K562 (cell line): ENCODE measurements at regions not wholly inside any gene's neighbourhood (a gene's known extent, or its start where the extent isn't known, plus 50 kb on each side); places are given as distances from the start of the nearest gene placed in this dataset.

ENCODE experiments used
- ATAC-seq: fragments of 200-7000 bp; cut with Tn5 transposase; 3 replicates; pipeline ENCODE4 v1.9.1; 2020; ENCODE audit warnings: moderate library complexity
- BruUV-seq: library from RNA; stranded (reverse); fragments of 400-500 nt; replicated peaks from 2 replicates; lab custom pipeline; 2021; lab: Mats Ljungman, UMichigan
- CTCF ChIA-PET: fragments of 300-600 bp; formaldehyde crosslinking; extraction: SDS; loops from one replicate; lab custom pipeline; 2021; ENCODE audit warnings: low intra/inter-chr PET ratio; lab: Yijun Ruan, JAX
- POLR2A ChIA-PET: fragments of 300-600, 350-650 bp; sonication (Branson Sonifier 250); formaldehyde crosslinking; extraction: SDS; loops from one replicate; lab custom pipeline; 2021; ENCODE audit warnings: antibody characterized with exemption, inconsistent platforms; lab: Yijun Ruan, JAX
- DNase-seq, 4 experiments: peaks; one replicate each; pipeline versions ENCODE4 v3.0.0 to v3.0.0-alpha.2; 2011 to 2018; ENCODE audit warnings: low spot score in 3 of 4, mixed read lengths in 3 of 4; ENCODE audit errors: extremely low read depth in 1 of 4
- FAIRE-seq: peaks from 2 replicates; lab custom pipeline; 2011; peaks lifted over from hg19 to GRCh38; lab: Jason Lieb, UNC
- H2AFZ ChIP-seq: 2 replicates; pipeline ENCODE4 v1.6.0; 2011; ENCODE audit warnings: low read depth, low read length, control low read depth, inconsistent platforms
- H3K27ac ChIP-seq: fragments of 200-600 bp; 3 replicates; pipeline ENCODE4 v1.8.0; 2011; ENCODE audit warnings: low read depth, mild to moderate bottlenecking, control low read depth, inconsistent platforms, low read length, moderate library complexity, mixed read lengths; ENCODE audit errors: extremely low read depth
- H3K27me3 ChIP-seq, 2 experiments: fragments of 300-600 bp in 1 of 2; 2 replicates in 1 of 2; 3 replicates in 1 of 2; pipeline versions ENCODE4 v1.6.0 to v1.8.0; 2011; ENCODE audit warnings: inconsistent platforms in 2 of 2, low read length in 2 of 2, mild to moderate bottlenecking in 1 of 2, mixed read lengths in 1 of 2, moderate library complexity in 1 of 2; ENCODE audit not compliant: control insufficient read depth in 2 of 2, insufficient read depth in 2 of 2
- H3K36me3 ChIP-seq: fragments of 300-600 bp; 3 replicates; pipeline ENCODE4 v1.8.0; 2011; ENCODE audit warnings: mild to moderate bottlenecking, low read length, inconsistent platforms; ENCODE audit not compliant: control insufficient read depth, insufficient read depth
- H3K4me1 ChIP-seq, 2 experiments: fragments of 200-600 bp in 1 of 2; replicated peaks in 1 of 2; 2 replicates in 1 of 2; 3 replicates in 1 of 2; pipeline versions ENCODE4 v1.5.1 to v1.8.0; 2011; ENCODE audit warnings: inconsistent platforms in 2 of 2, low read length in 2 of 2, mild to moderate bottlenecking in 1 of 2, mixed read lengths in 1 of 2, moderate library complexity in 1 of 2; ENCODE audit not compliant: control insufficient read depth in 2 of 2, insufficient read depth in 2 of 2
- H3K4me2 ChIP-seq: 2 replicates; pipeline ENCODE4 v1.6.1; 2011; ENCODE audit warnings: low read length, control low read depth, inconsistent platforms, mixed read lengths; ENCODE audit not compliant: insufficient read depth
- H3K4me3 ChIP-seq: fragments of 200-600 bp; sonication (generic), shearing (Covaris generic); 2 replicates; pipeline ENCODE4 v1.5.1; 2016; ENCODE audit warnings: control low read depth, inconsistent platforms
- H3K79me2 ChIP-seq: fragments of 200-600 bp; 3 replicates; pipeline ENCODE4 v1.8.0; 2011; ENCODE audit warnings: low read length, inconsistent platforms; ENCODE audit not compliant: control insufficient read depth, insufficient read depth
- H3K9ac ChIP-seq, 2 experiments: 2 replicates each; pipeline versions ENCODE4 v1.6.0 to v1.6.1; 2011; ENCODE audit warnings: low read depth in 2 of 2, low read length in 2 of 2, control low read depth in 1 of 2, inconsistent platforms in 1 of 2, mild to moderate bottlenecking in 1 of 2, mixed read lengths in 1 of 2; ENCODE audit not compliant: insufficient read depth in 1 of 2
- H3K9me1 ChIP-seq: one replicate; pipeline ENCODE4 v1.6.0; 2011; ENCODE audit warnings: inconsistent platforms, mild to moderate bottlenecking, low read length, moderate library complexity; ENCODE audit not compliant: control insufficient read depth, insufficient read depth
- H3K9me3 ChIP-seq: replicated peaks from 2 replicates; pipeline ENCODE4 v1.5.1; 2011; ENCODE audit warnings: low read depth, low read length, inconsistent platforms; ENCODE audit not compliant: control insufficient read depth, insufficient read depth
- H4K20me1 ChIP-seq: replicated peaks from 2 replicates; pipeline ENCODE4 v1.6.1; 2011; ENCODE audit warnings: low read length, inconsistent platforms, mixed read lengths; ENCODE audit not compliant: control insufficient read depth, insufficient read depth
- CBX2 ChIP-seq: fragments of 200-600 bp; sonication (generic); IDR thresholded peaks from one replicate; pipeline ENCODE4 v1.6.1; 2012; ENCODE audit warnings: mild to moderate bottlenecking, low read length, inconsistent platforms; ENCODE audit not compliant: insufficient read depth, poor library complexity, severe bottlenecking
- CEBPG ChIP-seq, 3 experiments: fragments of 200-800 bp in 1 of 3; sonication (Bioruptor generic) in 1 of 3; sonication (generic) in 1 of 3; formaldehyde crosslinking in 1 of 3; IDR thresholded peaks in 2 of 3; conservative IDR thresholded peaks in 1 of 3; 2 replicates each; pipeline versions ENCODE4 v1.6.1 to v1.8.0; 2016 to 2022; ENCODE audit warnings: missing compliant biosample characterization in 2 of 3, missing genetic modification characterization in 2 of 3, mild to moderate bottlenecking in 1 of 3, missing genetic modification reagents in 1 of 3
- ELF4 ChIP-seq: fragments of 450-650 bp; formaldehyde crosslinking; IDR thresholded peaks from 2 replicates; pipeline ENCODE4 v1.4.0; 2022; ENCODE audit warnings: missing genetic modification characterization
- MEIS2 ChIP-seq: fragments of 450-650 bp; IDR thresholded peaks from 2 replicates; pipeline ENCODE4 v1.6.1; 2014; ENCODE audit warnings: mild to moderate bottlenecking; ENCODE audit not compliant: partially characterized antibody
- NONO ChIP-seq, 2 experiments: fragments of 200-400 bp in 1 of 2; fragments of 450-650 bp in 1 of 2; formaldehyde crosslinking in 1 of 2; IDR thresholded peaks; 2 replicates each; pipeline ENCODE4 v1.6.1; 2017; ENCODE audit warnings: low read depth in 2 of 2, mild to moderate bottlenecking in 2 of 2, moderate library complexity in 2 of 2, low read length in 1 of 2
- PCBP1 ChIP-seq: fragments of 200-400 bp; formaldehyde crosslinking; IDR thresholded peaks from 2 replicates; pipeline ENCODE4 v1.6.1; 2018; ENCODE audit warnings: mild to moderate bottlenecking, low read depth, low read length; ENCODE audit not compliant: poor library complexity, severe bottlenecking
- PHB2 ChIP-seq: fragments of 450-650 bp; IDR thresholded peaks from 2 replicates; pipeline ENCODE4 v1.6.1; 2017; ENCODE audit warnings: low read depth
- RBM15 ChIP-seq: fragments of 200-400 bp; formaldehyde crosslinking; IDR thresholded peaks from 2 replicates; pipeline ENCODE4 v1.6.1; 2018; ENCODE audit warnings: mild to moderate bottlenecking, low read length, moderate library complexity; ENCODE audit not compliant: insufficient read depth
- TRIM28 ChIP-seq: fragments of 450-650 bp; IDR thresholded peaks from 2 replicates; pipeline ENCODE4 v1.6.1; 2017
- XRCC3 ChIP-seq: fragments of 450-650 bp; IDR thresholded peaks from 2 replicates; pipeline ENCODE4 v1.6.1; 2017; ENCODE audit warnings: mild to moderate bottlenecking, moderate library complexity
- ZNF165 ChIP-seq: fragments of 250-450 bp; sonication (Bioruptor Pico); IDR thresholded peaks from 2 replicates; pipeline ENCODE4 v1.4.0; 2020; ENCODE audit warnings: borderline replicate concordance
- WGBS: fragments of 100-300 bp; shearing (Covaris generic); methylation state at CpG from one replicate; pipeline ENCODE4 v1.1.6; 2016; ENCODE audit warnings: low coverage, mixed read lengths; ENCODE audit not compliant: insufficient coverage; ENCODE audit errors: missing lambda C conversion rate; 5-methylcytosine and 5-hydroxymethylcytosine counted together
- in situ Hi-C: fragments of 300-500 bp; cut with MboI; formaldehyde crosslinking; loops from 4 replicates; pipeline ENCODE4 v1.15.0; 2018; ENCODE audit warnings: inconsistent platforms, mixed read lengths
- intact Hi-C: fragments of 100-400 bp; cut with micrococcal nuclease; formaldehyde crosslinking; loops from 2 replicates; pipeline ENCODE4 v1.14.2; 2022
- TF ChIP-seq, protein P1 (sequence below): fragments of 450-650 bp; IDR thresholded peaks from 2 replicates; pipeline ENCODE4 v1.6.1; 2017; ENCODE audit warnings: mild to moderate bottlenecking, moderate library complexity
- TF ChIP-seq, protein P2 (sequence below): fragments of 250-450 bp; sonication (Bioruptor Pico); IDR thresholded peaks from 2 replicates; pipeline ENCODE4 v1.8.0; 2021; ENCODE audit warnings: mild to moderate bottlenecking, moderate library complexity

DNA sequence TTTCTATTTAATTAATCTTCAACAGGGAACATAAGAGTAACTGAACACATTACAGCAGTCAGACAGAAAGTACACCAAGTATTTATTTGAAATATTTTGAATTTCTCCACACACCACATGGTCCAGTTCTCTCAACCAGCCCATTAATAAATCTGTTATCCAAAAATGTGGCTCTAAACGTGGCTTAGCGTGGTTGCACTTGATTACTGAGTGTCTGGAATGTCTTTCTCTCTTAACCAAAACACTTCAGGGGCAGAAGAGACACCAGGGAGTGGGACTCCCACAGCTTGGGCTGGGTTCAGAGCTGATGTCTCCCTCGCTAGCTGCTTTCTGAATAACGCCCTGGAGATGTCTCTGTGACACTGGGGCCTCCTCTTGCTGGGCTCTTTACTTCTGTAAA lies 52.6 kb upstream of the FANCC start:
- POLR2A ChIA-PET, result interaction anchor here (0.8 kb wide), 1 partner anchor 453 kb away, joined by 3 read pairs; no protein-coding TSS in a partner anchor
- CTCF ChIA-PET, result no interaction called here
- in situ Hi-C loops, result no loop called here
- peaks cover 43 to 57% of the 10 kb centered on the region in 2 experiments; a peak in 4 of 5 replicates for H3K27me3 ChIP-seq
- H3K27ac ChIP-seq, result no peak overlapping the region
- H3K4me1 ChIP-seq, result peaks cover 0 to 3% of the 10 kb centered on the region in 2 experiments; a peak in 2 of 5 replicates
- TF ChIP-seq NONO (IDR thresholded peaks at IDR 0.05; ENCODE audit: low read depth in 2 of 2, low read length in 1 of 2) (no peak), RBM15 (no peak), PCBP1 (no peak), XRCC3 (no peak), ELF4 (no peak), CEBPG (CRISPR knock-in tag; IDR thresholded peaks at IDR 0.05) (no peak), CEBPG (tag; conservative IDR thresholded peaks at IDR 0.05 in 1 of 2, IDR thresholded peaks at IDR 0.05 in 1 of 2) (no peak), MEIS2 (no peak), ZNF165 (CRISPR knock-in tag) (no peak), CBX2 (no peak), TRIM28 (no peak), PHB2 (no peak)
- TF ChIP-seq, protein P1, sequence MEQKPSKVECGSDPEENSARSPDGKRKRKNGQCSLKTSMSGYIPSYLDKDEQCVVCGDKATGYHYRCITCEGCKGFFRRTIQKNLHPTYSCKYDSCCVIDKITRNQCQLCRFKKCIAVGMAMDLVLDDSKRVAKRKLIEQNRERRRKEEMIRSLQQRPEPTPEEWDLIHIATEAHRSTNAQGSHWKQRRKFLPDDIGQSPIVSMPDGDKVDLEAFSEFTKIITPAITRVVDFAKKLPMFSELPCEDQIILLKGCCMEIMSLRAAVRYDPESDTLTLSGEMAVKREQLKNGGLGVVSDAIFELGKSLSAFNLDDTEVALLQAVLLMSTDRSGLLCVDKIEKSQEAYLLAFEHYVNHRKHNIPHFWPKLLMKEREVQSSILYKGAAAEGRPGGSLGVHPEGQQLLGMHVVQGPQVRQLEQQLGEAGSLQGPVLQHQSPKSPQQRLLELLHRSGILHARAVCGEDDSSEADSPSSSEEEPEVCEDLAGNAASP, result no peak
- TF ChIP-seq, protein P2, sequence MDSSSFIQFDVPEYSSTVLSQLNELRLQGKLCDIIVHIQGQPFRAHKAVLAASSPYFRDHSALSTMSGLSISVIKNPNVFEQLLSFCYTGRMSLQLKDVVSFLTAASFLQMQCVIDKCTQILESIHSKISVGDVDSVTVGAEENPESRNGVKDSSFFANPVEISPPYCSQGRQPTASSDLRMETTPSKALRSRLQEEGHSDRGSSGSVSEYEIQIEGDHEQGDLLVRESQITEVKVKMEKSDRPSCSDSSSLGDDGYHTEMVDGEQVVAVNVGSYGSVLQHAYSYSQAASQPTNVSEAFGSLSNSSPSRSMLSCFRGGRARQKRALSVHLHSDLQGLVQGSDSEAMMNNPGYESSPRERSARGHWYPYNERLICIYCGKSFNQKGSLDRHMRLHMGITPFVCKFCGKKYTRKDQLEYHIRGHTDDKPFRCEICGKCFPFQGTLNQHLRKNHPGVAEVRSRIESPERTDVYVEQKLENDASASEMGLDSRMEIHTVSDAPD, result no peak
- no peaks in the 10 kb centered on the region for H4K20me1 ChIP-seq
- H3K9ac ChIP-seq, result no peak overlapping the region
- DNase-seq (no peak), FAIRE-seq (no peak), ATAC-seq (0 out of 3 replicates have a peak, but pooled peaks have one; percentile 34)
- intact Hi-C loops, result no loop called here
- no peak overlapping the region for H3K4me3 ChIP-seq
- H3K9me1 ChIP-seq, result no peaks in the 10 kb centered on the region
- no peak overlapping the region for H2AFZ ChIP-seq
- H3K9me3 ChIP-seq, result no peaks in the 10 kb centered on the region
- no peaks in the 10 kb centered on the region for H3K36me3 ChIP-seq
- H3K4me2 ChIP-seq, result no peak overlapping the region
- H3K79me2 ChIP-seq, result no peaks in the 10 kb centered on the region
- no TSS peak for BruUV-seq
- WGBS, result 0% methylated on average over 4 of the region's 4 CpGs
